ENCODE measurements at regions not wholly inside any gene's neighbourhood (a gene's known extent, or its start where the extent isn't known, plus 50 kb on each side); places are given as distances from the start of the nearest gene placed in this dataset.

DNA sequence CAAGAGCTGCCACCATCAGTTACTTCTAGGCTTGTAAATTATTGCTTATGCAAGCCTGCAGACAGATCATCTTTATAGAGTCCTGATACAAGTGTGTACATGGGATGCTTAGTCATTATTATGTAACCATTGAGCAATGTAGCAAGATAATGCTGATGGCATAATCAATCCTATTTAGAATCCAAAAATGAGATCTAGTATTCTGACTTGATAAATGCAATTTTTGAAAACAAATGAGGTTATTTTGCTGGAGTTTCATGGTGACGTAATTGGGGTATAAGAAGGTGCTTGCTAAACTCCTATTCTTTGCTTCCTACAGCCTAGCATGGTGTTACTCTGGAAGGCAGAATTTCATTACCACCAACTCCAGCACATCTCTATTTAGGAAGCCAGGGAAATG, 801.7 kb upstream of the PRMT6 start:
- no peak overlapping the region for H3K4me3 ChIP-seq (ENCODE audit: low read depth, low read length)
- TF ChIP-seq, protein P1, sequence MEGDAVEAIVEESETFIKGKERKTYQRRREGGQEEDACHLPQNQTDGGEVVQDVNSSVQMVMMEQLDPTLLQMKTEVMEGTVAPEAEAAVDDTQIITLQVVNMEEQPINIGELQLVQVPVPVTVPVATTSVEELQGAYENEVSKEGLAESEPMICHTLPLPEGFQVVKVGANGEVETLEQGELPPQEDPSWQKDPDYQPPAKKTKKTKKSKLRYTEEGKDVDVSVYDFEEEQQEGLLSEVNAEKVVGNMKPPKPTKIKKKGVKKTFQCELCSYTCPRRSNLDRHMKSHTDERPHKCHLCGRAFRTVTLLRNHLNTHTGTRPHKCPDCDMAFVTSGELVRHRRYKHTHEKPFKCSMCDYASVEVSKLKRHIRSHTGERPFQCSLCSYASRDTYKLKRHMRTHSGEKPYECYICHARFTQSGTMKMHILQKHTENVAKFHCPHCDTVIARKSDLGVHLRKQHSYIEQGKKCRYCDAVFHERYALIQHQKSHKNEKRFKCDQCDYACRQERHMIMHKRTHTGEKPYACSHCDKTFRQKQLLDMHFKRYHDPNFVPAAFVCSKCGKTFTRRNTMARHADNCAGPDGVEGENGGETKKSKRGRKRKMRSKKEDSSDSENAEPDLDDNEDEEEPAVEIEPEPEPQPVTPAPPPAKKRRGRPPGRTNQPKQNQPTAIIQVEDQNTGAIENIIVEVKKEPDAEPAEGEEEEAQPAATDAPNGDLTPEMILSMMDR (IDR thresholded peaks at IDR 0.05; ENCODE audit: low read depth, low read length) = no peak

DNA sequence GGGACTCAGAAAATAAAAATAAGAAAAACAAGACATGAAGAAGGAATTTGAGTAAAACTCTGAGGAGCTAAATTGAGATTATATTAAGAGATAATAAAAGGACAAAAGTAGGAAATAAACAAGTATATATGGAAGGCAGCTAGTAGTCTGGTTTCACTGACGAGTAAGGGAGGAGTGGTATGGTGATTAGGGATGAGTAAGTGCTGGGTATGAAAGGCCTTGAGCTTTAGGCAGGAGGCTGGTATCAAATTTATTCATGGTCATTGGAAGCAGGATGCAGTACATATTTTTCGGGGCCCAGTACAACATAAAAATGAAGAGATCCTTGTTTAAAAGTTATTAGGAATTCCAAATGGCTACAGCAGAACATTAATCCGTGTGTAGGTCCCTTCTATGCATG, 789.7 kb upstream of the PRMT6 start:
- TF ChIP-seq, protein P1 (IDR thresholded peaks at IDR 0.05; ENCODE audit: low read depth, low read length) = no peak
- H3K4me3 ChIP-seq (ENCODE audit: low read depth, low read length) = no peak overlapping the region

DNA sequence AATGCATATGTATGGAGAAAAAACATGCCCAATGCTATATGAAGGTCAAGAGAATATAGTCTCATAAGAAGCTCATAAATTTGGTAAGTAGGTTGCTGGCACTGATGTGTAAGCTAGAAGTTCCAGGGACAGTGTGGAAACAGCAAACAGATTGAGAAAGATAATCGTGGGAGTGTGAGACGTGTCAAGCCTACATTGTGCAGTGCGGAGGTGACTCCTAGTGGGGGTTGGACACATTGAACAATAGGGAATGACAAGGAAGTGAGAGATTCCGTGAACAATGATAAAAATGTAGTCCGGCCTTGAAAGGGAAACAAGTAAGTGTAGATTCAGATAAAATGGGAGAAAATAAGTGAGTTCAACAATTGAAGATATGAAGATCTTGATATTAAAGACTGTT, 788.4 kb upstream of the PRMT6 start:
- no peak overlapping the region for H3K4me3 ChIP-seq (ENCODE audit: low read depth, low read length)
- TF ChIP-seq, protein P1 (IDR thresholded peaks at IDR 0.05; ENCODE audit: low read depth, low read length) = no peak

DNA sequence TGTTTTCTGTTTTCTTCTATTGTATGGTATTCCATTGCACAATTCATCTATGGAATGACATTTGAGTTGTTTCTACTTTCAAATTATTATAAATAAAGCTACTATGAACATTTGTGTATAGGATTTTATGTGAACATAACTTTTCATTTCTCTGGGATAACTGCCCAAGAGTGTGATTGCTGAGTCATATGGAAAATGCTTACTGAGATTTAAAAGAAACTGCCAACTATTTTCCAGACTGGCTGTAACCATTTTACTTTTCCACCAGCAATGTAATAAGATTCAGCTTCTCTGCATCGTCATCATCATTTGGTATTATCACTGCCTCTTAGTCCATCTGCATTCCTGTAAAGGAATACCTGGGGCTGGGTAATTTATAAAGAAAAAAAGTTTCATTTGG, 779.6 kb upstream of the PRMT6 start:
- no peak overlapping the region for H3K4me3 ChIP-seq (ENCODE audit: low read depth, low read length)
- TF ChIP-seq, protein P1 (IDR thresholded peaks at IDR 0.05; ENCODE audit: low read depth, low read length) = no peak

DNA sequence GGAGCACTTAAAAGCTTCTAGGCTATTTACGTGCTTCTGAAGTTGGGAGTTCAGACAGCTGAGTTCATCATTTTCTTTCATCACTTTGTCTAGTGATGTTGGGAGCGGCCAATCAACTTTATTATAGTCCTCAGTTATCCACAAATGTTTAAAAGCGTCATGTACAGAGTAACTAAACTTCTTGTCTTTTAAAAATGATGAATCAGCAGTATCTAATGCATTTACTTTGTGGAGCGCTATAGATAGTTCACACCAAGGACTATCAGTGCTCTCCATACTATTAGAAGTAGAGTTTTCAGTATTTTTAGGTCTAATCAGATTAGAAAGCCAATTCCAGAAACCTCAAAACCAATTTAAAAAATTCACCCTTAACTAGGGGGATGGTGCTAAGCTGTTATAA, 778.7 kb upstream of the PRMT6 start:
- no peak overlapping the region for H3K4me3 ChIP-seq (ENCODE audit: low read depth, low read length)
- TF ChIP-seq, protein P1 (IDR thresholded peaks at IDR 0.05; ENCODE audit: low read depth, low read length) = no peak

DNA sequence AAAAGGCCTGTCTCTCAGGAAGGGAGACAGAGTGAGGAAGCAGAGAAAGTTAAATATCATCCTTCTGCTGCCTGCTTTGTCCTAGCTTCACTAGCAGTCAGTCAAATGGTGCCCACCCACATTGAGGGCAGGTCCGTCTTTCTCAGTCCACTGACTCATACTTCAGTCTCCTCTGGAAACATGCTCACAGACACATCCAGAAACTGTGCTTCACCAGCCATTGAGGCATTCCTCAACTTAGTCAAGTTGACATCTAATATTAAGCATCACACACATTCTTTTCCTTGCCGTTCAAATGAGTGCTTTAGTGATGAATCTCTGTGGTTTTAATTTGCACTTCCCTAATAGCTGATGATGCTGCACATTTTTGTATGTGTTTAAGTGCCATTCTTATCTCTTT, 777.8 kb upstream of the PRMT6 start:
- TF ChIP-seq, protein P1 (IDR thresholded peaks at IDR 0.05; ENCODE audit: low read depth, low read length) = no peak
- H3K4me3 ChIP-seq (ENCODE audit: low read depth, low read length) = no peak overlapping the region

DNA sequence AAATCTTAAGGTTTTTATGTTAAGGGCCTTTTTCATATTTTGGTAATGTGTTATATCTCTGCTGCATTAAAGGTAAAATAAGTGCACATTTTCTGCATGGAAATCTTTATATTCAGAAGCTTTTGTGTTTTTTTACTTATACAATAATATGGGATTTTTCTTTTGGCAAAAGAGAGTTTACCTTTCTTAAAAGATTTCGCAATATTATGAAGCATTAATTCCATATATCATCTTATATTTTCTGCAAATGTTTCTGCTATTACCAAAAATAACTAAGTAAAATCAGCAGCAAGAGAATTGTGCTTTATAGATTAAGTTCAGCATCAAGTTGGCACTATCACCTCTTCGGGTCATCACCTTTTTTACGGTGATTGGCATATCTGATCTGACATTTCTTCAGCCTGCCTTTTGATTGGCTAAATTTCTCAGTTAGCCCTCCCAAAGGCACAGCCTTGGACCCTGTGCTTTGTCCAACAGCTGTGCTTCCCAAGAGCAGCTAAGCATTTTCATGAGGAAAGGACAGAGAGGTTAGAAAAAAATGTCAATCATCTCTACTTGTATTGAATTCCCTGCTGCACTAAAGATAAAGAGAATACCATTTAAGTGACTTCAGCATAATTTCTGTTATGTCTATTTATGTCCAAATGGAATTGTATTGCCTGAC, 767.1 kb upstream of the PRMT6 start:
- TF ChIP-seq, protein P1 (IDR thresholded peaks at IDR 0.05; ENCODE audit: low read depth, low read length) = no peak
- H3K4me3 ChIP-seq (ENCODE audit: low read depth, low read length) = no peak overlapping the region
